Fibroblast of mammary gland (primary cell): ENCODE measurements at regions not wholly inside any gene's neighbourhood (a gene's known extent, or its start where the extent isn't known, plus 50 kb on each side); places are given as distances from the start of the nearest gene placed in this dataset.

Experiments
- DNase-seq: peaks from one replicate; pipeline ENCODE4 v3.0.0-alpha.2; 2010; ENCODE audit warnings: low read depth
- H3K4me3 ChIP-seq: 2 replicates; pipeline ENCODE4 v1.5.1; 2011; ENCODE audit warnings: low read depth, mild to moderate bottlenecking, low read length, moderate library complexity; ENCODE audit not compliant: control insufficient read depth
- TF ChIP-seq, protein P1 (sequence below): conservative IDR thresholded peaks from 2 replicates; pipeline ENCODE4 v1.5.1; 2011; ENCODE audit warnings: low read depth, low read length, inconsistent platforms; ENCODE audit not compliant: control insufficient read depth, insufficient read depth

DNA sequence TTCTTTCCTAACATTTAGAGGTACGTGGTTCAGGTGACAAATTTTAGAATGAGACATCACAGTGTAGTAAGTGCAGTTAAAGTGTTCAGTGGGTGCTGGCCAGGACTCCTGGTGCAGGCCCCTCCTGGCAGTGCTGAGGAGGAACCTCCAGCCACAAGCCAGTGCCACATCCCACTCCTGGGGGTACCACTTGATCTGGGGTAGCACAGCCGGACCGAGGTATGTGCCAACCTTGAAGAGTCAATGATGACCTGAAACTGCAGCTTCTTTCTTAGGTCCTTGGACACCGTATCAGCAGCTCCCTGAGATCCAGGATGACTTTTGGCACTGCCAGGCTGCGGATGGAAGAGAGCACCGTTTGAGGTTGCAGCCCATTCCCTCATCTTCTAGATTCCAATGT is 310.4 kb upstream of the IRX4 start:
- DNase-seq = no peak
- H3K4me3 ChIP-seq = no peak overlapping the region
- TF ChIP-seq, protein P1, sequence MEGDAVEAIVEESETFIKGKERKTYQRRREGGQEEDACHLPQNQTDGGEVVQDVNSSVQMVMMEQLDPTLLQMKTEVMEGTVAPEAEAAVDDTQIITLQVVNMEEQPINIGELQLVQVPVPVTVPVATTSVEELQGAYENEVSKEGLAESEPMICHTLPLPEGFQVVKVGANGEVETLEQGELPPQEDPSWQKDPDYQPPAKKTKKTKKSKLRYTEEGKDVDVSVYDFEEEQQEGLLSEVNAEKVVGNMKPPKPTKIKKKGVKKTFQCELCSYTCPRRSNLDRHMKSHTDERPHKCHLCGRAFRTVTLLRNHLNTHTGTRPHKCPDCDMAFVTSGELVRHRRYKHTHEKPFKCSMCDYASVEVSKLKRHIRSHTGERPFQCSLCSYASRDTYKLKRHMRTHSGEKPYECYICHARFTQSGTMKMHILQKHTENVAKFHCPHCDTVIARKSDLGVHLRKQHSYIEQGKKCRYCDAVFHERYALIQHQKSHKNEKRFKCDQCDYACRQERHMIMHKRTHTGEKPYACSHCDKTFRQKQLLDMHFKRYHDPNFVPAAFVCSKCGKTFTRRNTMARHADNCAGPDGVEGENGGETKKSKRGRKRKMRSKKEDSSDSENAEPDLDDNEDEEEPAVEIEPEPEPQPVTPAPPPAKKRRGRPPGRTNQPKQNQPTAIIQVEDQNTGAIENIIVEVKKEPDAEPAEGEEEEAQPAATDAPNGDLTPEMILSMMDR = no peak

DNA sequence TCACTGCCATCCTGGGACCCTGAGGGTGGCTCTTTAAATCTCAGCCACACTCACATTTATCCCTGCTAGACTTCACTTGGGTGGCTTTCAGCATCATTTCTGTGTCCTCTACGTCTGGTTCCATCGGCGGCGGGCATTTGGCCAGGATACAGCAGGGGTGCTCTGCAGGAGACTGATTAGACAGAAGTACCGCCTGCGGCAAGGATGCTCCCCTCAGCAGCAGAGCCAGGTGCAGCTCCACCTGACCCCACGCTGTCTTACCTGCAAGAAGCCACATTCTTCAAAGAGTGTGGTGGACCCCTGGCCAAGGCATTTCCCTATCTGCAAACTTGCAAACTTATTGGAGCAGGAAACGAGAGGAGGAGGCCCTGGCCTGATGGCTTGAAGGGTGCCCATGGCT is 309.8 kb upstream of the IRX4 start:
- no peak overlapping the region for H3K4me3 ChIP-seq
- DNase-seq = no peak
- TF ChIP-seq, protein P1 = no peak

DNA sequence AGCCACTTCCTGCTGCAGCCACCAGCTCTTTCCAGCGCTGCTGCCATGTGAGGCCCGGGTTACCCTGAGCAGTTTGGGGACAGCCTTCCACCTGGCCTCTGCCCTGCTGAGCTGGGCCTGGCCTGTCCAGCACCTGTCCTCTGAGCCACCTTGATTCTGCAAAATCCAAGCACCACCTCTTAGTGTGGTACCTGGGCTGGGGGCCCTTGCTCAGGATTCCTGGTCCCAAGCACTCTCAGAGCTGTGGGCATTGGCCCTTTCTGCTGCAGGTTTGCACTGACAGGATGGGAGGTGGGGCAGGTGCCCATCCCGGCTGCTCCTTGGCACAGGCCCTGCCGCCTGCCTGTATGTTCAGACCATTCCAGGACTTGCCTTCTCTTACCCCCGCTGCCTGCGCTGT is 309.2 kb upstream of the IRX4 start:
- no peak overlapping the region for H3K4me3 ChIP-seq
- DNase-seq = no peak
- TF ChIP-seq, protein P1 = no peak

DNA sequence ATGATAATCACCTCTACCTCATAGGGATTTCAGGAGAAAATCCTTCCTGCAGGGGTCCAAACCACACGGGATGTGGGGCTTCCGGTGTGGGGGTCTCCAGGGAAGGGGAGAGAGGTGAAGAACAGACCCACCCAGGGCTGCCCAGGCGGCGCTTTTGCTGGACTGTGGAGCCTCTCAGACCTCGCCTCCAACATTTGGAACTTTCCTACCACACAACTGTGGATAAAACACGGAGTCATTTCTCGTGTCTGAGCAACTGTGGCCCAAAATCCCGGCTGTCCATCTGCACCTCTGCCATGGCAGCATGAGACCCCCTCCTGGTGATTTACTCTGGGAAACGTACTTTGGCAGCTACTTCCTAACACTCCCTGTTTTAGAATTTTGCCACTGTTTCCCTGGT is 307.8 kb upstream of the IRX4 start:
- TF ChIP-seq, protein P1 = no peak
- no peak for DNase-seq
- H3K4me3 ChIP-seq = no peak overlapping the region

DNA sequence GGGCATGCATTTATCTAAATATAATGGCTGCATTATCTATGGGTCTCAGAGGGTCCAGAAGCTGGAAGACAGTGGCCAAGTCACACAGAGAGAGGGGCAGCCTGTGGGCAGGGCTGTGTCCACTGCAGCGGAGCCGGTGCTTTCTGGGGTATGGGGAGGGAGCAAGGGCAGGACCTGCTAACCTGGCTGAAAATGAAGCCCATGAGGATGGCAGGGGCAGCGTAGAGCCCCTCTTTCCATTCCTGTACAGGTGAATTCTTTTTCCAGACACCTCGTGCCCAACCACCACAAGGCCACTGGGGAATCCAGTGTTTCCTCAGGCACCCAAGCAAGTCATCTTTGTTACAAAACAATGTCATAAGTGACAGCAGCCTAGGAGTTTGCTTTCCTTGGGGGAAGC is 305.9 kb upstream of the IRX4 start:
- TF ChIP-seq, protein P1 = no peak
- DNase-seq = no peak
- no peak overlapping the region for H3K4me3 ChIP-seq

DNA sequence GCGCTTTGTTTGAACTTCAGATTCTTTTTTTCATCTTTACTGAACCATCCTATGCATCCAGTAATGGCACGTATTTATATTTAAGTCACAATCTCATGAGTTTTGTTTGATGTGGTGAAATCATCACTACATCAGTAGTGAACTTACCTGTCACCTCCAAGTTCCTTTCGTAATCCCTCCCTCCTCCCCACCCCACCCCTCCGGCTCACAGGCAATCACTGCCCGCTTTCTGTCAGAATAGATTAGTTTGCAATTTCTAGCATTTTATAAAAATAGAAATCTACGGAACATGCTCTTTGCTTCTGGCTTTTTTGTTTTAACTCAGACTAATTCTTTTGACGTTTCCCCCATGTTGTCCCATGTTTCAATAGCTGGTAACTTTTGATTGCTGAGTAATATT is 305.4 kb upstream of the IRX4 start:
- H3K4me3 ChIP-seq = no peak overlapping the region
- TF ChIP-seq, protein P1 = no peak
- DNase-seq = no peak

DNA sequence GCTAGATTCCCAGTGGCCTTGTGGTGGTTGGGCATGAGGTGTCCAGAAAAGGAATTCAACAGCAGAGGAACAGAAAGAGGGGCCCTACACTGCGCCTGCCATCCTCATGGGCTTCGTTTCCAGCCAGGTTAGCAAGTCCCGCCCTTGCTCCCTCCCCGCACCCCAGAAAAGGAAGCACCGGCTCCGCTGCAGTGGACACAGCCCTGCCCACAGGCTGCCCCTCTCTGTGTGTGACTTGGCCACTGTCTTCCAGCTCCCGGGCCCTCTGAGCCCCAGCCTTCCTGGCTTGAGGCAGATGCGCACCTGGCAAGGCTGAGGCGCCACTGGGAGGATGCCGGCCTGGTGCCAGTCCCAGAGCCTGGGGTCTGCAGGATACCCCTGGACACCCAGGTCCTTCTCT is 305.0 kb upstream of the IRX4 start:
- DNase-seq = no peak
- no peak overlapping the region for H3K4me3 ChIP-seq
- TF ChIP-seq, protein P1 = no peak
